ENCODE measurements at regions not wholly inside any gene's neighbourhood (a gene's known extent, or its start where the extent isn't known, plus 50 kb on each side); places are given as distances from the start of the nearest gene placed in this dataset.

DNA sequence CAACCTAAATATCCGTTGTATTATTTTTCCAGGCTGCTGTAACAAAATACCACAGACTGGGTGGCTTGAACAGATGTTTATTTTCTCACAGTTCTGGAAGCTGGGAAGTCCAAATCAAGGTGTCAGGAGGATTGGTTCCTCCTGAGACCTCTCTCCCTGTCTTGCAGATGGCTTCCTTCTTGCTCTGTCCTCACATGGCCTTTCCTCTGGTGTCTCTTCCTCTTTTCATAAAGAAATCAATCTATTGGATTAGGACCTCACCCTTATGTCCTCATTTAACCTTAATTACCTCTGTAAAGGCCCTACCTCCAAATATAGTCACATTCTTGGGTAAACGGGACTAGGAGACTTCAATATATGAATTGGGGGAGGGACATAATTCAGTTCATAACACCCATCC lies 89.2 kb upstream of the PLCL2 start:
- TF ChIP-seq CTCF (IDR thresholded peaks at IDR 0.05) = no peak
- no peak for TF ChIP-seq ZFX (IDR thresholded peaks at IDR 0.05; ENCODE audit: borderline replicate concordance)
